Mucosa of stomach (tissue), 1 donor: ENCODE measurements at regions not wholly inside any gene's neighbourhood (a gene's known extent, or its start where the extent isn't known, plus 50 kb on each side); places are given as distances from the start of the nearest gene placed in this dataset.

Experiments used
- H3K27me3 ChIP-seq: one replicate; pipeline ENCODE4 v1.7.0; 2013; ENCODE audit warnings: mild to moderate bottlenecking, low read length; ENCODE audit not compliant: control insufficient read depth, insufficient read depth
- H3K36me3 ChIP-seq: one replicate; pipeline ENCODE4 v1.7.0; 2013; ENCODE audit warnings: low read length; ENCODE audit not compliant: control insufficient read depth, insufficient read depth
- H3K4me1 ChIP-seq: one replicate; pipeline ENCODE4 v1.7.0; 2013; ENCODE audit warnings: mild to moderate bottlenecking, low read length; ENCODE audit not compliant: control insufficient read depth, insufficient read depth
- H3K4me3 ChIP-seq: one replicate; pipeline ENCODE4 v1.7.0; 2013; ENCODE audit warnings: low read length
- H3K9ac ChIP-seq: one replicate; pipeline ENCODE4 v1.7.0; 2013; ENCODE audit warnings: mild to moderate bottlenecking, low read length, moderate library complexity
- H3K9me3 ChIP-seq: one replicate; pipeline ENCODE4 v1.7.0; 2013; ENCODE audit warnings: mild to moderate bottlenecking, low read length, moderate library complexity; ENCODE audit not compliant: control insufficient read depth
- donor health status: Pancreatic carcinoma.

- no peaks in the 10 kb centered on the region for H3K9me3 ChIP-seq
- H3K4me3 ChIP-seq, result no peak overlapping the region
- no peak overlapping the region for H3K9ac ChIP-seq
- no peaks in the 10 kb centered on the region for H3K4me1 ChIP-seq
- H3K27me3 ChIP-seq, result peaks cover 4% of the 10 kb centered on the region
- no peaks in the 10 kb centered on the region for H3K36me3 ChIP-seq
These were observed 103.1 kb upstream of the INSIG1 start for GRCh38 chr7:155194382-155195140.

GRCh38 chr7:155195939-155196523 lies 101.6 kb upstream of the INSIG1 start:
- H3K9me3 ChIP-seq, result no peaks in the 10 kb centered on the region
- no peak overlapping the region for H3K4me3 ChIP-seq
- H3K9ac ChIP-seq, result no peak overlapping the region
- H3K36me3 ChIP-seq, result no peaks in the 10 kb centered on the region
- no peaks in the 10 kb centered on the region for H3K4me1 ChIP-seq
- H3K27me3 ChIP-seq, result peaks cover 4% of the 10 kb centered on the region

GRCh38 chr7:155198196-155198892 lies 99.3 kb upstream of the INSIG1 start:
- H3K4me1 ChIP-seq, result no peaks in the 10 kb centered on the region
- no peaks in the 10 kb centered on the region for H3K36me3 ChIP-seq
- H3K9me3 ChIP-seq, result no peaks in the 10 kb centered on the region
- H3K27me3 ChIP-seq, result peaks cover 2% of the 10 kb centered on the region
- no peak overlapping the region for H3K9ac ChIP-seq
- no peak overlapping the region for H3K4me3 ChIP-seq

GRCh38 chr7:155198901-155199845 lies 98.5 kb upstream of the INSIG1 start:
- no peak overlapping the region for H3K9ac ChIP-seq
- no peaks in the 10 kb centered on the region for H3K4me1 ChIP-seq
- no peaks in the 10 kb centered on the region for H3K9me3 ChIP-seq
- H3K4me3 ChIP-seq, result no peak overlapping the region
- H3K27me3 ChIP-seq, result no peaks in the 10 kb centered on the region
- no peaks in the 10 kb centered on the region for H3K36me3 ChIP-seq

GRCh38 chr7:155201325-155202087 lies 96.2 kb upstream of the INSIG1 start:
- H3K36me3 ChIP-seq, result no peaks in the 10 kb centered on the region
- H3K4me1 ChIP-seq, result no peaks in the 10 kb centered on the region
- H3K4me3 ChIP-seq, result no peak overlapping the region
- no peaks in the 10 kb centered on the region for H3K9me3 ChIP-seq
- H3K27me3 ChIP-seq, result peaks cover 4% of the 10 kb centered on the region
- H3K9ac ChIP-seq, result no peak overlapping the region

- peaks cover 4% of the 10 kb centered on the region for H3K27me3 ChIP-seq
These were observed 95.4 kb upstream of the INSIG1 start for GRCh38 chr7:155202106-155202871.

GRCh38 chr7:155203059-155203881 lies 94.4 kb upstream of the INSIG1 start:
- H3K4me3 ChIP-seq, result no peak overlapping the region
- no peak overlapping the region for H3K9ac ChIP-seq
- H3K27me3 ChIP-seq, result peaks cover 4% of the 10 kb centered on the region

More at GRCh38 chr7:155202106-155202871, 95.4 kb upstream of the INSIG1 start:
- H3K9ac ChIP-seq, result no peak overlapping the region
- no peaks in the 10 kb centered on the region for H3K36me3 ChIP-seq
- H3K4me1 ChIP-seq, result no peaks in the 10 kb centered on the region
- H3K4me3 ChIP-seq, result no peak overlapping the region
- H3K9me3 ChIP-seq, result no peaks in the 10 kb centered on the region

GRCh38 chr7:155203882-155204691 lies 93.6 kb upstream of the INSIG1 start:
- Histone ChIP-seq H3K4me3 (no peak overlapping the region), H3K4me1 (no peaks in the 10 kb centered on the region), H3K9me3 (no peaks in the 10 kb centered on the region), H3K9ac (no peak overlapping the region), H3K27me3 (peaks cover 4% of the 10 kb centered on the region), H3K36me3 (no peaks in the 10 kb centered on the region)

More at GRCh38 chr7:155203059-155203881, 94.4 kb upstream of the INSIG1 start:
- no peaks in the 10 kb centered on the region for H3K9me3 ChIP-seq
- no peaks in the 10 kb centered on the region for H3K36me3 ChIP-seq
- no peaks in the 10 kb centered on the region for H3K4me1 ChIP-seq

- no peak overlapping the region for H3K9ac ChIP-seq
- no peak overlapping the region for H3K4me3 ChIP-seq
These were observed 92.8 kb upstream of the INSIG1 start for GRCh38 chr7:155204744-155205367.

More at GRCh38 chr7:155204744-155205367, 92.8 kb upstream of the INSIG1 start:
- no peaks in the 10 kb centered on the region for H3K4me1 ChIP-seq
- no peaks in the 10 kb centered on the region for H3K9me3 ChIP-seq
- no peaks in the 10 kb centered on the region for H3K36me3 ChIP-seq
- peaks cover 4% of the 10 kb centered on the region for H3K27me3 ChIP-seq
